ENCODE measurements at regions not wholly inside any gene's neighbourhood (a gene's known extent, or its start where the extent isn't known, plus 50 kb on each side); places are given as distances from the start of the nearest gene placed in this dataset.

GRCh38 chr16:50996830-50997186 lies 154.3 kb downstream of the SALL1 start:
- TF ChIP-seq EZH2phosphoT487 (IDR thresholded peaks at IDR 0.05; ENCODE audit: borderline replicate concordance, low read depth, low read length): no peak
- no peak for TF ChIP-seq CTCF (conservative IDR thresholded peaks at IDR 0.05; ENCODE audit: low read length)
- H3K27ac ChIP-seq (ENCODE audit: low read depth, low read length, poor library complexity, severe bottlenecking): no peak overlapping the region
- POLR2A ChIA-PET: no interaction called here
- intact Hi-C loops (cut with micrococcal nuclease; ENCODE audit: unreplicated experiment): no loop called here
- no peaks in the 10 kb centered on the region for H4K20me1 ChIP-seq (ENCODE audit: insufficient read depth, low read length)
- CTCF ChIA-PET (ENCODE audit: unreplicated experiment): no interaction called here
- no peak for DNase-seq (ENCODE audit: low spot score)
- H3K4me3 ChIP-seq (ENCODE audit: low read depth, low read length, poor library complexity, severe bottlenecking): no peak overlapping the region
- H3K4me1 ChIP-seq (ENCODE audit: insufficient read depth, low read length, poor library complexity, severe bottlenecking): peaks cover 5% of the 10 kb centered on the region
- H3K9me2 ChIP-seq (ENCODE audit: insufficient read depth, low read length): no peaks in the 10 kb centered on the region
- no peaks in the 10 kb centered on the region for H3K9me3 ChIP-seq (ENCODE audit: low read length)
- no peak overlapping the region for H3K4me2 ChIP-seq (ENCODE audit: low read length)
- BruUV-seq (replicated peaks): no TSS peak
- no peak overlapping the region for H2AFZ ChIP-seq (ENCODE audit: low read length)
- no peaks in the 10 kb centered on the region for H3K36me3 ChIP-seq (ENCODE audit: insufficient read depth, low read length)
- H3K79me2 ChIP-seq (ENCODE audit: insufficient read depth, low read depth, low read length): no peaks in the 10 kb centered on the region

DNA sequence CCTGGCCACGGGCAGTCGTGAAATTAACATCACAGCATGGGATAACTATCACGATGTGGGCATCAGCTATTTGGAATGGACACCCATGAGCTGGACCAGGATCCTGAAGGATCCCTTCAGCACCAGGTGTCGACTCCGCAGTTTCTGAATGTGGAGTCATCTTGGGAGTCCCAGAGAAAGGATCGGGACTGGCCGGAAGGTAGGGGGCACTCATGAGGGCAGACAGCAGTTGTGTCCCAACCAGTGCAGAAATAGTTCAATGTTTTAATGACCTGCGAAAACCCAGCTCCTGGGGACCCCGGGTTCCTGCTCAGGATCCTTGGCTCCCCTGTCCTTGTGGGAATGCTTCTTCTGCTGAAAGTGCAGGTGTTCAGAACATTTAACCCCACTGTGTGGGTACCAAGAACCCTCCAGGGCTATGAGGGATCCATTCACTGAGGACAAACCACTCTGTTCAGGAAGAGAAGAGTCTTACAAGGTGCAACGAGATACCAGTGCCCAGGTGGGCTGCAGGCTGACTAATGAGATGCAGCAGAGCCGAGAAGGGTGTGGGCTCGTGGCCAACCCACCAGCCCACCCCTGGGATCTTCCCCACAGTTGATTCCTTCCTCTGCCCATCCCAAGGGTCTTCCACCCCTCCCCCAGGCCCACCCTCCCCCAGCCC lies 154.8 kb downstream of the SALL1 start:
- Histone ChIP-seq H3K79me2 (ENCODE audit: insufficient read depth, low read depth, low read length) (no peaks in the 10 kb centered on the region), H3K4me3 (ENCODE audit: low read depth, low read length, poor library complexity, severe bottlenecking) (no peak overlapping the region), H3K36me3 (ENCODE audit: insufficient read depth, low read length) (no peaks in the 10 kb centered on the region), H3K4me2 (ENCODE audit: low read length) (no peak overlapping the region), H3K9me2 (ENCODE audit: insufficient read depth, low read length) (no peaks in the 10 kb centered on the region), H2AFZ (ENCODE audit: low read length) (no peak overlapping the region), H4K20me1 (ENCODE audit: insufficient read depth, low read length) (no peaks in the 10 kb centered on the region), H3K9me3 (ENCODE audit: low read length) (no peaks in the 10 kb centered on the region), H3K4me1 (ENCODE audit: insufficient read depth, low read length, poor library complexity, severe bottlenecking) (peaks cover 5% of the 10 kb centered on the region), H3K27ac (ENCODE audit: low read depth, low read length, poor library complexity, severe bottlenecking) (no peak overlapping the region)
- TF ChIP-seq EZH2phosphoT487 (IDR thresholded peaks at IDR 0.05; ENCODE audit: borderline replicate concordance, low read depth, low read length): no peak
- TF ChIP-seq CTCF (conservative IDR thresholded peaks at IDR 0.05; ENCODE audit: low read length): no peak
- POLR2A ChIA-PET: no interaction called here
- DNase-seq (ENCODE audit: low spot score): no peak
- intact Hi-C loops (cut with micrococcal nuclease; ENCODE audit: unreplicated experiment): no loop called here
- CTCF ChIA-PET (ENCODE audit: unreplicated experiment): no interaction called here
- BruUV-seq (replicated peaks): no TSS peak

DNA sequence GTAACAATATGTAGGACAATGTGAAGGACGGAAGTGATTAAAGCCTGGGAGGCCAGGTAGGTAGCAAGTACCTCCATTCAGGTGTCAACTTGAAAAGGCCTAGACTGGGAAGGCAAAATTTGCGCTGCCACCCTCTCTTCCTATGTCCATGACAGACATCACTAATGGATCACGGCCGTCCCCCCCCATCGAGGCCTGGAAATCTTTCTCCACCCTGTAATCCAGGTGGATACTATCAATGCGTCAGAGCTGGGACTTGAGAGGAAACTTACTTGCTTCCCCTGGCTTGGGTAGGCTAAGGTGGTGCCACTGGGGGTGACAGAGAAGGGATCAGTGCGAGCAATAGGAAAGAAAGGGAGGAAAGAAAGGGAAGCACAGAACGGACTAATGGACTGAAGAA lies 156.1 kb downstream of the SALL1 start:
- Histone ChIP-seq H3K36me3 (ENCODE audit: insufficient read depth, low read length) (no peaks in the 10 kb centered on the region), H3K4me1 (ENCODE audit: insufficient read depth, low read length, poor library complexity, severe bottlenecking) (peaks cover 12% of the 10 kb centered on the region), H3K27ac (ENCODE audit: low read depth, low read length, poor library complexity, severe bottlenecking) (no peak overlapping the region), H4K20me1 (ENCODE audit: insufficient read depth, low read length) (no peaks in the 10 kb centered on the region), H3K4me3 (ENCODE audit: low read depth, low read length, poor library complexity, severe bottlenecking) (no peak overlapping the region), H3K9me3 (ENCODE audit: low read length) (no peaks in the 10 kb centered on the region), H3K4me2 (ENCODE audit: low read length) (no peak overlapping the region), H3K79me2 (ENCODE audit: insufficient read depth, low read depth, low read length) (no peaks in the 10 kb centered on the region), H2AFZ (ENCODE audit: low read length) (no peak overlapping the region), H3K9me2 (ENCODE audit: insufficient read depth, low read length) (no peaks in the 10 kb centered on the region)
- no peak for DNase-seq (ENCODE audit: low spot score)
- TF ChIP-seq CTCF (conservative IDR thresholded peaks at IDR 0.05; ENCODE audit: low read length): no peak
- no peak for TF ChIP-seq EZH2phosphoT487 (IDR thresholded peaks at IDR 0.05; ENCODE audit: borderline replicate concordance, low read depth, low read length)
- intact Hi-C loops (cut with micrococcal nuclease; ENCODE audit: unreplicated experiment): no loop called here
- CTCF ChIA-PET (ENCODE audit: unreplicated experiment): no interaction called here
- no TSS peak for BruUV-seq (replicated peaks)
- POLR2A ChIA-PET: no interaction called here
